Activated CD8-positive, alpha-beta memory T cell treated with anti-CD3 and anti-CD28 coated beads for 4 hours (primary cell): ENCODE measurements at regions not wholly inside any gene's neighbourhood (a gene's known extent, or its start where the extent isn't known, plus 50 kb on each side); places are given as distances from the start of the nearest gene placed in this dataset.
"Not testable (repeated sequence)": the region's sequence is repeated elsewhere in the genome, so short reads cannot be mapped to it uniquely, and the experiment has no call there.

Source experiments
- DNase-seq, 2 donors: peaks; one replicate each; pipeline ENCODE4 v3.0.0-alpha.2; 2020; ENCODE audit warnings: low read depth in 2 of 2

DNA sequence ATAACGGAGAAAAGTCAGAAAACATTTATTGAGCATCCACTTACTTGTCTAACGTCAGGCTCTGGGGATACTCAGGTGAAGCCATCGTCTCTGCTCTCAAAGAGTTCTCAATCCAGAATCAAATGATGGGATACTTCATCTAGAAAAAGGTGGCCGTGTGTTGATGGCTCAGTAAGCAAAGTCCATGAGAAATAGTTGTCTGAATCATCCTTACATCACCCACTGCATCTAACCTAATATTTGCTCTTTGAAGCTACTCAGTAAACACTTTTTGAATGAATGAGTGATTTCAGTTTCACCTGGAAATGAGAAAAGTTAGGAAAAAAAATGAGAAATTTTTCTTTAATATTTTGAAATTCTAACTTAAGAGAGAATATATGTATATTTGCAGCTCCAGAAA is 155.3 kb upstream of the PKN2 start:
- DNase-seq: no peak

DNA sequence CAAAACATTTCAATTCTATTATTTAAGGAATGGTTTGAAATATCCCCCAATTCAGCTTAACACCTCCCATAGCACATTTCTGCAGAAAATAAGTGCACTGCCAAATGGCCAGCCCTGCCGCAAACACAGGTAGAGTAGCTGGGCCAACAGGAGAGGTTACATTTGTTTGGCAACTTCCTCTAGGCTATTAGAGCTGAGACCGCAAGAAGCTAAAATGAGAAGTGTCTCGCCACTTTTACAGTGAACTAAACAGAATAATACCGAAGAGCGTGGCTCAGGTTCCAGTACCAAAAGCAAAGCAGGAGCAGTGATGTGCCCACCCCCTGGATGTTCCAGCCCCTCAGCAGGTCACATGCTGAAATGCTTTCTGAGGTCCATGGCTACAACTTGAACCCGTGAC is 154.5 kb upstream of the PKN2 start:
- DNase-seq: no peak

DNA sequence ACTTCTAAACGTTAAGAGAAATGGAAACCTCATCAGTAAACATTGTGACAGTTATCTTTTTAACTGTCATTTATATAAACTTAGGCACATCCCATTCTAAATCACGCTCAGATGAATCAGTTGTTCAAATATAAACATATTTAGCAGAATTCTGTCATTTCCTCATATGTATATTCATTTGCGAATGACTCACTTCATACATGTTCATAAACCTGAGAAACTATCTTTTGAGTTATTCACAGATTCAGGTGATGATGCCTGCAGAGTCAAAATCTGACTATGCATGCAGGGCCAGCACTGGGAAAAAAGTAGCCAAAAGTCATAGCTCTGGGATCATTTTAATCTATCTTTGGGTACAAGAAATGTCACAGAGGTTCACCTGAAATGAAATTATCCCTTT is 153.8 kb upstream of the PKN2 start:
- DNase-seq: no peak

DNA sequence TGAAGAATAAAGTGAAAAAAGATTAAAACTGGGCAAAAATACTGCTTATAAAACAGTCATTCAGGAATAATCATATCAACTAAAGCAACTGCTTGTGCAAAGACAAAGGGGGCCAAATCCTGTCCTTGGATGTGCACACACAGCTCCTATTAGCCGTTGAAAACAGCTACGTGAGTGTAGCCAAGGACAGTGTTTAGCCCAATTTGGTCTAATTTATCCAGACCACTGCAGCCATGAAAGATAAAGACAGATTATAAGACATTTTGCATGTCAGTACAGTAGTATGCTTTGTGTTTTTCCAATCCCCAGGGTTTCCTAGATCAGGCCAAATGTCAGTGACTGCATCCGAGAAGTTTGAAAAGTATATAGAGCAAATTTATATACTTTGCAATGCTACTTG is 146.3 kb upstream of the PKN2 start:
- no peak for DNase-seq

- no peak for DNase-seq
Measured at GRCh38 chr1:88538222-88538899, 145.7 kb upstream of the PKN2 start.

- DNase-seq: no peak
Measured at GRCh38 chr1:88540255-88540654, 143.8 kb upstream of the PKN2 start.

GRCh38 chr1:88541596-88541995 is 142.5 kb upstream of the PKN2 start:
- no peak for DNase-seq

GRCh38 chr1:88544195-88544594 is 139.9 kb upstream of the PKN2 start:
- DNase-seq: no peak

DNA sequence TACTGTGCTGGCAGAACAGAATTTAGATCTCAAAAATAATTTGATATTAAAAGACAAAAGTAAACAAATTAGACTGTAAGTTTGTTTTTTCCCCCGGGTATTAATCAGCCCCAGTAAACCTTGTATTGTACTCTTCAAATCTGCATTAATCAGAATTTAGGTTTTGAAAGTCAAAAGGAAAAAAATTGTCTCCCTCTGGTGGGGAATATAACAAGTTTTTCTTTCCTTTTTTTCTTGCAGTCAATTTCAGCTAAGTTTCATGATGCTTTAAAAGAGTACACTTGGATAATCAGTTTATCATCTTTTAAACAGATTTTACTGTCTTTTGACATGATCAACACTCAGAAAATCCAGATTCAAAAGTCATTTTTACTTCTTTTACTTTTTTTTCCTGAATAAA is 134.5 kb upstream of the PKN2 start:
- DNase-seq: no peak

DNA sequence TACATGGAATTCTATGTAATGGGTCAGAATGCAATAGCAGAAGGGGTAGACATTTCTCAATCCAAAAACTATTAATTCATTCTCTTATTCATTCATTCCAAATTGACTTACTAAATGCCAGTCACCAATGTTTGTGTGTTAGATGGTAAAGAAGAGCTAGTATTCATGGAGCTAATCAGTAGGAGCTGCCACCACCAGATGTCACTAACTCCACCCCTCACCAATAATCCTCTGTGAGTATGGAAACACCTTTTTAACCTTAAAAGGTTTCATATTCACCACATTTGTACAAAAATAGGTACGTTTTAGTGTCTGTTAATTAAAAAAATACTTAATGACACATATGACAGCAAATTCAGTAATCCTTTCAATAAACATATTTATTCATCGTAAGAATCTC is 131.8 kb upstream of the PKN2 start:
- no peak for DNase-seq

GRCh38 chr1:88557014-88557413 is 127.1 kb upstream of the PKN2 start:
- DNase-seq: no peak

DNA sequence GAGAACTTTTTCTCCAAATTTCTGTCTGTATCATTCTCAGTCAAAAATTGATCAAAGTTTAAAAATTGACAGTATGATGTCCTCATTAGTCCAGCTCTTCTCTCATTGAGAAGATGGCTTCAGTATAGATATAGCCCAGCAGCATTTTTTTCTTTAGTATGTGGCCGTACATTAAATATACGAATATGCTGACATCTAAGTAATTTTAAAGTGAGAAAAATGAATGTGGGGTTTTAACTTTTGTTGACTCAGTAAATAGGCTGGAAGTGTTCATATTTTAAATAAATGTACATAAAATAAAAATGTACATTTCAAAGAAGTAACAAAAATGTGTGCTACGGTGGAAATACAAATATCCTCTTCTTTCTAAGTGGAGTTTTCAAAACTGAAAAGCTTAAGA is 123.5 kb upstream of the PKN2 start:
- no peak for DNase-seq

GRCh38 chr1:88562991-88563390 is 121.1 kb upstream of the PKN2 start:
- no peak for DNase-seq

GRCh38 chr1:88566615-88567387 is 117.3 kb upstream of the PKN2 start:
- no peak for DNase-seq

GRCh38 chr1:88571506-88571905 is 112.6 kb upstream of the PKN2 start:
- no peak for DNase-seq

DNA sequence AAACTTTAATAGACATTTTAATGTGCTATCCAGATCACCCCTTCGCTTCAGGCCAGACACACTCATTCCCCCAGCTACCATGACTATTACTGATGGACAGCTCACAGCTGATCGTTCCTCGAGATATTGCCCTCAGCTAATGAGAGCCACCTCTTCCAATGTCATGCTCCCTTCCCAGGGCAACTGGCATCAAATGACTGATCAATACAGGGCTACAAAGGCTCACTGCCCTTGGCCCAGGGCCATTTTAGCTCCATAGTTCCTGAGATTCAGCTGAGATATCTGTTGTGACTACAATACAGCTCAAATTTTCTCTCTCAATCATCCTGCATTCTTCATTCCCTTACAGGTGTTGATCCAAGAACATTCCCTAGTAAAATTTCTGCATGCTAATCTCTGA is 104.5 kb upstream of the PKN2 start:
- no peak for DNase-seq

DNA sequence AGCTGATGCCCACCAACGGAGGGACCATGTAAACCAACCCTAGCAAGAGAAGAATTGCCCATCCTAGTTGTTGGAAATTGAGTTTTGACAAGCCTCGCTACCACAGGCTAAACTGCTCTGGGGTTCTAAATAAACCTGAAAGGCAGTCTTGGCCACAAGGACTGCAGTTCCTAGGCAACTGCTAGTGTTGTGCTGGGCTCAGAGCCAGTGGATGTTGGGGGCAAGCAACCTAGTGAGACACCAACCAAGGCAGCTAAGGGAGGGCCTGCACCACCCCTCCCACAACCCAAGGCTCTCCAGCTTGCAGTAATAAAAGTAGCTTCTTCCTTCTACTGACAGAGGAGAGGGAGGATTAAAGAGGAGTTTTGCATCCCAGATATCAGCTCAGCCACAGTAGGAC is 102.4 kb upstream of the PKN2 start:
- DNase-seq: no peak

- no peak for DNase-seq
Measured at GRCh38 chr1:88593358-88593757, 90.7 kb upstream of the PKN2 start.

DNA sequence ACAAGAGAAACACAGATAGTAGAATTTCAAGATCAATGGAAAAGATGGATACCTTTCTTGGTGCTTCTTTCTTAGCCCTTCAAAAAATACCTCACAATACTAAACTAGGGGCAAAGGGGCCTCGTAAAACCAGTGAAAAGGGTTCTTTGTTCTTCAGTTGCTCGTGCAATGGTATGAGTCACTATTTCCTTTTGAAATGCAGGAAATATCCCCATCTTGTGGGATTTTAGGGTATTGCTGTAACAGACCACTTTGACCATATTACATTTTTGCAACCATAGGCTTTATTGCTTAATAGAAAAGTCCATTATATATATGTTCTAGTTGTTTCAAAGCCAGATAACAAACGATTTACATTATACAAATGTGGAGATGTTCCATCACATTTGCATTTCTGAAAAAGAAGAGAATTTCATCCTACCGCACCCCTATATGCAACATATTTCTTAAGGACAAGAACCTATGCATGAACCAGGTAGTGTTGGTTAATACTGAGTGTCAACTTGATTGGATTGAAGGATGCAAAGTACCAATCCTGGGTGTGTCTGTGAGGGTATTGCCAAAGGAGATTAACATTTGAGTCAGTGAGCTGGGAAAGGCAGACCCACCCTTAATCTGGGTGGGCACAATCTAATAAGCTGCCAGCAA is 88.6 kb upstream of the PKN2 start:
- no peak for DNase-seq

DNA sequence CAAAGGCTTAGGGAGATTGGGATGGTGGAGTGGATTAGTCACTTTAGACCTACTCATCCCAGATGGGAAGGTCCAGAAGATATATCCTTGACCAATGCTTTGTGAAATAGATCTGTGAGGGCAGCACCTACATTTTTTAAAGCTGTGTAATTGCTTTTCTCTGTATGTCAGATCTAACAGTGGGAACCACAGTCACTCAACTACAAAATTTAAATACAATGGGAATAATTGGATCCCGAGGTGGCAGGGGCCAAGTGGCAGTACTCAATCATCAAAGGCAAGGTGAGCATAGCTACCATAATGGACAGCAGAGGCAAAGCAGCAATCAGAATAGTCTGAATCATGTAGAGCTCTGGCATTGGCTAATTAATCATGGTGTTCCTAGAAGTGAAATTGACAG is 86.1 kb upstream of the PKN2 start:
- DNase-seq: not testable (repeated sequence)

DNA sequence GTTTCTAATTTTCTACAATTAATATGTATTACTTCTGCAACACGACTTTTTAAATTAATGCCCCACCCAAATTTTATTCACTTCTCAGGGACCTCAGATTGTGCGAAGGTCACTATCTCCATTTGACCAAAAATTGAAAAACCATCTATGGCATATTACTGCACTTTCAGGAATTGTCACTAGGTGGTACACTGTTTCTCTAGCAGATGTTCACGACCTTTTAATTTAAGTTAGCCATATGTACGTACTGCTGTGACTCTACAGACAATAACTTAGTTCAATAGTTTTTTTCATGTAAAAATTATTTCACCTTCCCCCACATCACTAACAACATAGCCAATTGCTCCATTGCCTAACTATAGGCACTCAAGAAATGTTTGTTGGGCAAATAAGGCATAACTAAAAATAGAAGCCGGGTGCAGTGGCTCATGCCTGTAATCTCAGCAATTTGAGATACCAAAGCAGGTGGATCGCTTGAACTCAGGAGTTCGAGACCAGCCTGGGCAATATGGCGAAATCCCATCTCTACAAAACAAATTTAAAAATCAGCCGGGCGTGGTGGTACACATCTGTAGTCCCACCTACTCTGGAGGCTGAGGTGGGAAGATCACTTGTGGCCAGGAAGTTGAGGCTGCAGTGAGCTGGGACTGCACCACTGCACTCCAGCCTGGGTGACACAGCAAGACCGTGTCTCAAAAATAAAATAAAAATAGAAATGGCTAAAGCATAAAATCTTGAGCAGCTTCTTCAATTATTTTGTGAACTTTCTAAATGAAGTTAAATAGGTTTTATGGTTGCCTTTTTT is 75.7 kb upstream of the PKN2 start:
- DNase-seq: no peak

DNA sequence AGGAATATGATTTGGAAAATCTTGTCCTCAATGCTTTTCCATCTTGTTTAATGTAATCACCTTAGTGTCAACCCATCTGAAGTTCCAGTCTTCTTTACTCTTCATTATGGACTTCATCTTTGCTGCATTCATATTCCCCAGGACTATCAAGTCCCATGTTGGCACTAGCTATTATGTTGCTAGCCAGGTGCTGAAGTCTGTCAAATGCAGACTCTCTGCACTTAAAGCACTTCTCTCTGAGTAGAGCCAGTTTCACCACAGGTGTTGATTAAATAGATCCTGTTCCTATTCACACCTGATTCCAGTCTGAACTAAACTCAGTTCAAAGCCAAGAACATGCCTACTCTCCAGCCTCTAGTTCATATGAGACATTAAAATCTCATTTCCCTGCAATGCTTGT is 75.0 kb upstream of the PKN2 start:
- no peak for DNase-seq
